Keratinocyte (primary cell): ENCODE measurements at regions not wholly inside any gene's neighbourhood (a gene's known extent, or its start where the extent isn't known, plus 50 kb on each side); places are given as distances from the start of the nearest gene placed in this dataset.

Experiments used
- DNase-seq: peaks from one replicate; pipeline ENCODE4 v3.0.0-alpha.2; 2011; ENCODE audit warnings: low read depth, missing footprints, low spot score
- FAIRE-seq: peaks from 2 replicates; lab custom pipeline; 2011; peaks lifted over from hg19 to GRCh38; lab: Jason Lieb, UNC
- H2AFZ ChIP-seq: 2 replicates; pipeline ENCODE4 v1.6.0; 2012; ENCODE audit warnings: low read length, control low read depth, inconsistent platforms; ENCODE audit not compliant: control insufficient read depth
- H3K27ac ChIP-seq: 2 replicates; pipeline ENCODE4 v1.5.1; 2011; ENCODE audit warnings: low read length; ENCODE audit not compliant: control insufficient read depth, insufficient read depth
- H3K27me3 ChIP-seq: 3 replicates; pipeline ENCODE4 v1.6.0; 2011; ENCODE audit warnings: low read length; ENCODE audit not compliant: control insufficient read depth, insufficient read depth; ENCODE audit errors: extremely low read depth
- H3K36me3 ChIP-seq, 2 experiments: 2 replicates in 1 of 2; 3 replicates in 1 of 2; pipeline ENCODE4 v1.5.1; 2011; ENCODE audit warnings: low read length in 2 of 2, mild to moderate bottlenecking in 1 of 2; ENCODE audit not compliant: control insufficient read depth in 2 of 2, insufficient read depth in 2 of 2; ENCODE audit errors: extremely low read depth in 1 of 2
- H3K4me1 ChIP-seq: 3 replicates; pipeline ENCODE4 v1.5.1; 2011; ENCODE audit warnings: low read length; ENCODE audit not compliant: control insufficient read depth, insufficient read depth; ENCODE audit errors: extremely low read depth
- H3K4me2 ChIP-seq: 3 replicates; pipeline ENCODE4 v1.6.0; 2011; ENCODE audit warnings: low read depth, low read length; ENCODE audit not compliant: control insufficient read depth, insufficient read depth; ENCODE audit errors: extremely low read depth
- H3K4me3 ChIP-seq, 3 experiments: fragments of 200-600 bp in 1 of 3; sonication (generic) in 1 of 3; 2 replicates in 2 of 3; 3 replicates in 1 of 3; pipeline ENCODE4 v1.5.1; 2011 to 2016; ENCODE audit warnings: low read length in 3 of 3, mild to moderate bottlenecking in 3 of 3, control low read depth in 2 of 3, inconsistent platforms in 1 of 3, low read depth in 1 of 3, mixed read lengths in 1 of 3, mixed run types in 1 of 3, moderate library complexity in 1 of 3; ENCODE audit not compliant: control insufficient read depth in 2 of 3, insufficient read depth in 2 of 3; ENCODE audit errors: extremely low read depth in 1 of 3
- H3K79me2 ChIP-seq: 2 replicates; pipeline ENCODE4 v1.6.0; 2012; ENCODE audit warnings: low read length; ENCODE audit not compliant: control insufficient read depth, insufficient read depth
- H3K9ac ChIP-seq: 3 replicates; pipeline ENCODE4 v1.6.0; 2011; ENCODE audit warnings: low read length; ENCODE audit not compliant: control insufficient read depth, insufficient read depth; ENCODE audit errors: extremely low read depth
- H3K9me1 ChIP-seq: 3 replicates; pipeline ENCODE4 v1.6.0; 2011; ENCODE audit warnings: low read length; ENCODE audit not compliant: control insufficient read depth, insufficient read depth; ENCODE audit errors: extremely low read depth
- H3K9me3 ChIP-seq: 2 replicates; pipeline ENCODE4 v1.5.1; 2012; ENCODE audit warnings: low read depth, low read length; ENCODE audit not compliant: control insufficient read depth
- H4K20me1 ChIP-seq: 3 replicates; pipeline ENCODE4 v1.6.0; 2011; ENCODE audit warnings: low read length; ENCODE audit not compliant: control insufficient read depth, insufficient read depth; ENCODE audit errors: extremely low read depth
- EZH2 ChIP-seq: IDR thresholded peaks from one replicate; pipeline ENCODE4 v1.6.1; 2012; ENCODE audit warnings: inconsistent platforms, mild to moderate bottlenecking, low read length, moderate library complexity
- dilution Hi-C: fragments of 300-500 bp; cut with MboI; formaldehyde crosslinking; loops from one replicate; pipeline ENCODE4 v1.7.0; 2020; ENCODE audit warnings: low sequenced_read_pairs; ENCODE audit not compliant: extremely low pct_ligation_motif_present
- TF ChIP-seq, protein P1 (sequence below), 3 experiments: IDR thresholded peaks in 1 of 3; conservative IDR thresholded peaks in 1 of 3; optimal IDR thresholded peaks in 1 of 3; 2 replicates in 2 of 3; 3 replicates in 1 of 3; pipeline versions ENCODE3 to v1.5.1; 2011; ENCODE audit warnings: low read length in 3 of 3, mild to moderate bottlenecking in 3 of 3, moderate library complexity in 2 of 3, control low read depth in 1 of 3, inconsistent platforms in 1 of 3; ENCODE audit not compliant: insufficient read depth in 2 of 3; ENCODE audit errors: extremely low read depth in 1 of 3

DNA sequence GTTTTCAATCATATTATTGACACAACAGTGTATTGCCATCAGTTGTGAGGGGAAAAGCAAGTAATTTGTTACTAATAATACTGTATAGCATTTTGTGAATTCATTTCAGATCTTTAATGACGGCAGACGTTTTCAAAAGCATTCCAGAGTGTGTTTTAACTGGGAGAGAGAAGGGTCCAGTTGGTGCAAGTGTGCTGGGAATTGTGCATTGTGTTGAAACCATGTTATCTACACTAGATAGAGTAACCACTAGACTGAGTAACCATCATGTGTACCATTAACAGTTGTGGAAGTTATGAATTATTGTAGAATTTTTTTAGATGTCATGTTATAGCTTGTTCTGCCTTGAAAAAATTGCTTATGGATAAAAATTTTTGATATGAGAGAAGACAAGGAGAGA, 104.5 kb upstream of the VEGFC start:
- Histone ChIP-seq H3K79me2 (no peaks in the 10 kb centered on the region), H2AFZ (no peak overlapping the region), H3K9ac (no peak overlapping the region), H3K4me1 (peaks cover 7% of the 10 kb centered on the region), H4K20me1 (no peaks in the 10 kb centered on the region), H3K9me3 (no peaks in the 10 kb centered on the region), H3K4me2 (no peak overlapping the region), H3K27me3 (no peaks in the 10 kb centered on the region), H3K27ac (no peak overlapping the region), H3K9me1 (no peaks in the 10 kb centered on the region), H3K4me3 (no peak overlapping the region), H3K36me3 (no peaks in the 10 kb centered on the region)
- DNase-seq: no peak
- FAIRE-seq: peak; percentile 5
- no peak for TF ChIP-seq EZH2
- TF ChIP-seq, protein P1, sequence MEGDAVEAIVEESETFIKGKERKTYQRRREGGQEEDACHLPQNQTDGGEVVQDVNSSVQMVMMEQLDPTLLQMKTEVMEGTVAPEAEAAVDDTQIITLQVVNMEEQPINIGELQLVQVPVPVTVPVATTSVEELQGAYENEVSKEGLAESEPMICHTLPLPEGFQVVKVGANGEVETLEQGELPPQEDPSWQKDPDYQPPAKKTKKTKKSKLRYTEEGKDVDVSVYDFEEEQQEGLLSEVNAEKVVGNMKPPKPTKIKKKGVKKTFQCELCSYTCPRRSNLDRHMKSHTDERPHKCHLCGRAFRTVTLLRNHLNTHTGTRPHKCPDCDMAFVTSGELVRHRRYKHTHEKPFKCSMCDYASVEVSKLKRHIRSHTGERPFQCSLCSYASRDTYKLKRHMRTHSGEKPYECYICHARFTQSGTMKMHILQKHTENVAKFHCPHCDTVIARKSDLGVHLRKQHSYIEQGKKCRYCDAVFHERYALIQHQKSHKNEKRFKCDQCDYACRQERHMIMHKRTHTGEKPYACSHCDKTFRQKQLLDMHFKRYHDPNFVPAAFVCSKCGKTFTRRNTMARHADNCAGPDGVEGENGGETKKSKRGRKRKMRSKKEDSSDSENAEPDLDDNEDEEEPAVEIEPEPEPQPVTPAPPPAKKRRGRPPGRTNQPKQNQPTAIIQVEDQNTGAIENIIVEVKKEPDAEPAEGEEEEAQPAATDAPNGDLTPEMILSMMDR (optimal IDR thresholded peaks at IDR 0.05 in 1 of 3, IDR thresholded peaks at IDR 0.05 in 1 of 3, conservative IDR thresholded peaks at IDR 0.05 in 1 of 3; ENCODE audit: extremely low read depth in 1 of 3, insufficient read depth in 2 of 3, low read length in 3 of 3): no peak
- dilution Hi-C loops: no loop called here

DNA sequence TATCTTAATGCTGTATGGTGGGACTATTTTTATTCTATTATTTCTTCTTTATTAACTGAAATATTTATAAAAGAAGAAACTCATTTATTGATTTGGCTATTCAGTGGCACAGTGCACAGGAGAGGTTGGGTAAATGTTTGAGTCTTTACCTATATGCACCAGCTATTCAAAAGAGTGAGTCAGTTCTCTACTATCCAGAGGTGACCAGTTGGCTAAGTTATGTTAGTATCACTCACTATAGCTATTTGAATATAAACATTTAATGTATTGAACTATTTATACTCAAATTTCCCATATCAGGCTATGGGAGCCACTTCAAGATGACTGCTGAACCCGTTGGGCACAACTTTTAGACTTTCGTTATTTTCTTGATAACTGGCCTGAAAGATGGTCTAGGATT, 106.1 kb upstream of the VEGFC start:
- no peak overlapping the region for H2AFZ ChIP-seq
- H3K9ac ChIP-seq: no peak overlapping the region
- dilution Hi-C loops: no loop called here
- FAIRE-seq: no peak
- H3K27ac ChIP-seq: no peak overlapping the region
- no peaks in the 10 kb centered on the region for H3K36me3 ChIP-seq
- H3K4me1 ChIP-seq: peaks cover 19% of the 10 kb centered on the region
- no peaks in the 10 kb centered on the region for H3K9me3 ChIP-seq
- no peaks in the 10 kb centered on the region for H3K79me2 ChIP-seq
- no peak for DNase-seq
- no peak overlapping the region for H3K4me2 ChIP-seq
- TF ChIP-seq, protein P1 (optimal IDR thresholded peaks at IDR 0.05 in 1 of 3, IDR thresholded peaks at IDR 0.05 in 1 of 3, conservative IDR thresholded peaks at IDR 0.05 in 1 of 3; ENCODE audit: extremely low read depth in 1 of 3, insufficient read depth in 2 of 3, low read length in 3 of 3): no peak
- no peak for TF ChIP-seq EZH2
- no peaks in the 10 kb centered on the region for H3K9me1 ChIP-seq
- H3K27me3 ChIP-seq: no peaks in the 10 kb centered on the region
- H4K20me1 ChIP-seq: no peaks in the 10 kb centered on the region
- no peak overlapping the region for H3K4me3 ChIP-seq
